ENCODE measurements at regions not wholly inside any gene's neighbourhood (a gene's known extent, or its start where the extent isn't known, plus 50 kb on each side); places are given as distances from the start of the nearest gene placed in this dataset.

DNA sequence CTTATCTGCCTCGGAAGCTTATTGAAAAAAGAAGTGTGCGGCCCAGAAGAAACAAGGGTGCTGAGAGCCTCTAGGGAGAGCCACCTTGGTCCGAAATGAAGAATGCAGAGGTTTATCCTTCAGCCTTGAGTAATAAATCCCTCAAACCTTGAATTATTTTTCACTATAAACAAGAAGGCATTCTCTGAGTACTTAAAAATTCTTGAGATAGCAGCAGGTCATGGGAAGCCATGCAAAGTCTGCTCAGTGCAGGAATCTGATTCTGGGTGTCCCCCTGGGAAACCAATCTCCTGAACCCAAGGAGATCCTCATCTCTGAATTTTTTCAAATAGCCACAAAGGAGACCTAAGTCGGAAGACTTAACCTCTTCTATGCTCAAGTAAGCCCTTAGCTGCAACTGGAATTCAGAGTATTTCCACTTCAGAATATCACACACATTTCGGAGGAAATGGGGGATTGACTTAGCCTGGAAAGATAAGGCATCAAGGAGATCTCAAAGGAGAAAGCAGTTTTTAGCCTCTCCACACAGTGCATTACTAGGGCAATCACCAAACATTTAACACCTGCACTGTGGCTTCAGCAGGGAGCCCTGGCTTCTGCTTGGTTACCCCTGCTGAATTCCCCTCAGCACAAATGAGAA, 365.0 kb downstream of the ETS1 start:
- H3K4me1 ChIP-seq, result no peaks in the 10 kb centered on the region
- H3K36me3 ChIP-seq, result no peaks in the 10 kb centered on the region
- ATAC-seq, result no peak
- WGBS, 2 donors, result 59 to 79% methylated on average over 5 of the region's 5 CpGs
- FAIRE-seq, result no peak
- H3K27ac ChIP-seq, result no peak overlapping the region
- H3K4me3 ChIP-seq, result no peak overlapping the region
- DNase-seq, result no peak
- no peaks in the 10 kb centered on the region for H3K9me3 ChIP-seq
- TF ChIP-seq, protein P1, sequence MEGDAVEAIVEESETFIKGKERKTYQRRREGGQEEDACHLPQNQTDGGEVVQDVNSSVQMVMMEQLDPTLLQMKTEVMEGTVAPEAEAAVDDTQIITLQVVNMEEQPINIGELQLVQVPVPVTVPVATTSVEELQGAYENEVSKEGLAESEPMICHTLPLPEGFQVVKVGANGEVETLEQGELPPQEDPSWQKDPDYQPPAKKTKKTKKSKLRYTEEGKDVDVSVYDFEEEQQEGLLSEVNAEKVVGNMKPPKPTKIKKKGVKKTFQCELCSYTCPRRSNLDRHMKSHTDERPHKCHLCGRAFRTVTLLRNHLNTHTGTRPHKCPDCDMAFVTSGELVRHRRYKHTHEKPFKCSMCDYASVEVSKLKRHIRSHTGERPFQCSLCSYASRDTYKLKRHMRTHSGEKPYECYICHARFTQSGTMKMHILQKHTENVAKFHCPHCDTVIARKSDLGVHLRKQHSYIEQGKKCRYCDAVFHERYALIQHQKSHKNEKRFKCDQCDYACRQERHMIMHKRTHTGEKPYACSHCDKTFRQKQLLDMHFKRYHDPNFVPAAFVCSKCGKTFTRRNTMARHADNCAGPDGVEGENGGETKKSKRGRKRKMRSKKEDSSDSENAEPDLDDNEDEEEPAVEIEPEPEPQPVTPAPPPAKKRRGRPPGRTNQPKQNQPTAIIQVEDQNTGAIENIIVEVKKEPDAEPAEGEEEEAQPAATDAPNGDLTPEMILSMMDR (IDR thresholded peaks at IDR 0.05), result no peak
- H3K27me3 ChIP-seq, result no peaks in the 10 kb centered on the region
- intact Hi-C loops (cut with DNase I), result no loop called here

GRCh38 chr11:128219731-128220120, 367.6 kb downstream of the ETS1 start:
- 81 to 86% methylated on average over 4 of the region's 4 CpGs for WGBS, 2 donors
- ATAC-seq, result no peak
- Histone ChIP-seq H3K27ac (no peak overlapping the region), H3K4me3 (no peak overlapping the region), H3K36me3 (no peaks in the 10 kb centered on the region), H3K27me3 (no peaks in the 10 kb centered on the region), H3K9me3 (no peaks in the 10 kb centered on the region), H3K4me1 (no peaks in the 10 kb centered on the region)
- TF ChIP-seq, protein P1 (IDR thresholded peaks at IDR 0.05), result no peak
- no peak for FAIRE-seq
- no peak for DNase-seq
- intact Hi-C loops (cut with DNase I), result no loop called here

- Histone ChIP-seq H3K27ac (no peak overlapping the region), H3K9me3 (no peaks in the 10 kb centered on the region), H3K36me3 (no peaks in the 10 kb centered on the region), H3K4me1 (no peaks in the 10 kb centered on the region), H3K4me3 (no peak overlapping the region), H3K27me3 (no peaks in the 10 kb centered on the region)
- WGBS, 2 donors, result 92 to 97% methylated on average over 1 of the region's 1 CpG
- intact Hi-C loops (cut with DNase I), result no loop called here
- no peak for DNase-seq
- TF ChIP-seq, protein P1 (IDR thresholded peaks at IDR 0.05), result no peak
- no peak for FAIRE-seq
- no peak for ATAC-seq
These were observed 371.2 kb downstream of the ETS1 start for GRCh38 chr11:128216198-128216597.

GRCh38 chr11:128215238-128215882, 372.0 kb downstream of the ETS1 start:
- H3K27me3 ChIP-seq, result no peaks in the 10 kb centered on the region
- no peak overlapping the region for H3K27ac ChIP-seq
- TF ChIP-seq, protein P1 (IDR thresholded peaks at IDR 0.05), result no peak
- FAIRE-seq (no peak), ATAC-seq (no peak), DNase-seq (peak in 1 of 6 donors; percentile 47)
- H3K9me3 ChIP-seq, result no peaks in the 10 kb centered on the region
- intact Hi-C loops (cut with DNase I), result no loop called here
- no peaks in the 10 kb centered on the region for H3K4me1 ChIP-seq
- 84 to 95% methylated on average over 28 of the region's 28 CpGs for WGBS, 2 donors
- H3K36me3 ChIP-seq, result no peaks in the 10 kb centered on the region
- no peak overlapping the region for H3K4me3 ChIP-seq

DNA sequence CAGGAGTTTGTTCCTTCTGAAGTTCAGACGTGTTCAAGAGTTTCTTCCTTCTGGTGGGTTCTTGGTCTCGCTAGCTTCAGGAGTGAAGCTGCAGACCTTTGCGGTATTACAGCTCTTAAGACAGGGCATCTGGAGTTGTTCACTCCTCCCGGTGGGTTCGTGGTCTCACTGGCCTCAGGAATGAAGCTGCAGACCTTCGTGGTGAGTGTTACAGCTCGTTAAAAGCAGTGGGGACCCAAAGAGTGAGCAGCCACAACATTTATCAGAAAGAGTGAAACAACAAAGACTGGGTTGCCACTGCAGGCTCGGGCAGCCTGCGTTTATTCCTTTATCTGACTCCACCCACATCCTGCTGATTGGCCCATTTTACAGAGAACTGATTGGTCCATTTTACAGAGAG, 373.1 kb downstream of the ETS1 start:
- DNase-seq (no peak), ATAC-seq (no peak), FAIRE-seq (no peak)
- no peaks in the 10 kb centered on the region for H3K27me3 ChIP-seq
- H3K9me3 ChIP-seq, result no peaks in the 10 kb centered on the region
- intact Hi-C loops (cut with DNase I), result no loop called here
- H3K4me1 ChIP-seq, result no peaks in the 10 kb centered on the region
- H3K4me3 ChIP-seq, result no peak overlapping the region
- no peaks in the 10 kb centered on the region for H3K36me3 ChIP-seq
- H3K27ac ChIP-seq, result no peak overlapping the region
- TF ChIP-seq, protein P1 (IDR thresholded peaks at IDR 0.05), result no peak
- WGBS, 2 donors, result 74 to 85% methylated on average over 9 of the region's 9 CpGs

All from pancreas (tissue), 10 donors.